ENCODE measurements at regions not wholly inside any gene's neighbourhood (a gene's known extent, or its start where the extent isn't known, plus 50 kb on each side); places are given as distances from the start of the nearest gene placed in this dataset.

DNA sequence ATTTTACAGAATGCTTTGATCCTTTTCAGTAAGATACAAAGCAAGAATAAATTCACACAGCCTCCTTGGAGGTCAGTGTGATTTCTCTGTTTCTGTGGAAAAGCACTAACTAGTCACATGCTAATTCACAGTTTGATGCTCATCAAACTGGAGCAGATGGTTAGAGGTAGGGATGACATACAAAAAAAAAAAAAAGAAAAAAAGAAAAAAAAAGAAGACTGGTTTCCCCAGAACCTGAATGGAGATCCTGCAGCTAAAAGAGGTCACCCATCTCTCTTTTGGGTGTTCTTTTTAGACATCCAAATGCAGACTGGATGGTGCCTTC lies 123.7 kb upstream of the ANKRD55 start:
- no peak overlapping the region for H3K9ac ChIP-seq (ENCODE audit: low read depth, low read length, poor library complexity, severe bottlenecking)
- H3K9me3 ChIP-seq (ENCODE audit: insufficient read depth, low read depth, low read length) = no peaks in the 10 kb centered on the region
- no peak for TF ChIP-seq EZH2phosphoT487 (IDR thresholded peaks at IDR 0.05; ENCODE audit: borderline replicate concordance)
- TF ChIP-seq, protein P1, sequence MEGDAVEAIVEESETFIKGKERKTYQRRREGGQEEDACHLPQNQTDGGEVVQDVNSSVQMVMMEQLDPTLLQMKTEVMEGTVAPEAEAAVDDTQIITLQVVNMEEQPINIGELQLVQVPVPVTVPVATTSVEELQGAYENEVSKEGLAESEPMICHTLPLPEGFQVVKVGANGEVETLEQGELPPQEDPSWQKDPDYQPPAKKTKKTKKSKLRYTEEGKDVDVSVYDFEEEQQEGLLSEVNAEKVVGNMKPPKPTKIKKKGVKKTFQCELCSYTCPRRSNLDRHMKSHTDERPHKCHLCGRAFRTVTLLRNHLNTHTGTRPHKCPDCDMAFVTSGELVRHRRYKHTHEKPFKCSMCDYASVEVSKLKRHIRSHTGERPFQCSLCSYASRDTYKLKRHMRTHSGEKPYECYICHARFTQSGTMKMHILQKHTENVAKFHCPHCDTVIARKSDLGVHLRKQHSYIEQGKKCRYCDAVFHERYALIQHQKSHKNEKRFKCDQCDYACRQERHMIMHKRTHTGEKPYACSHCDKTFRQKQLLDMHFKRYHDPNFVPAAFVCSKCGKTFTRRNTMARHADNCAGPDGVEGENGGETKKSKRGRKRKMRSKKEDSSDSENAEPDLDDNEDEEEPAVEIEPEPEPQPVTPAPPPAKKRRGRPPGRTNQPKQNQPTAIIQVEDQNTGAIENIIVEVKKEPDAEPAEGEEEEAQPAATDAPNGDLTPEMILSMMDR (conservative IDR thresholded peaks at IDR 0.05; ENCODE audit: low read length) = no peak
- no peaks in the 10 kb centered on the region for H3K9me2 ChIP-seq (replicated peaks; ENCODE audit: low read depth, low read length)
- H3K27me3 ChIP-seq (ENCODE audit: insufficient read depth, low read length, poor library complexity, severe bottlenecking) = no peaks in the 10 kb centered on the region
- H3K4me1 ChIP-seq (ENCODE audit: insufficient read depth, low read length, poor library complexity, severe bottlenecking) = no peaks in the 10 kb centered on the region
- no peaks in the 10 kb centered on the region for H3F3A ChIP-seq (ENCODE audit: low read depth)
- no peaks in the 10 kb centered on the region for H3K36me3 ChIP-seq (ENCODE audit: insufficient read depth, low read length)
- H3K4me3 ChIP-seq (ENCODE audit: low read length, poor library complexity, severe bottlenecking) = no peak overlapping the region
- H3K4me2 ChIP-seq (ENCODE audit: low read depth, low read length, poor library complexity, severe bottlenecking) = no peak overlapping the region
- H4K20me1 ChIP-seq (ENCODE audit: insufficient read depth, low read length, poor library complexity, severe bottlenecking) = no peaks in the 10 kb centered on the region
- no peaks in the 10 kb centered on the region for H3K79me2 ChIP-seq (ENCODE audit: insufficient read depth, low read length)
- H2AFZ ChIP-seq (ENCODE audit: low read length) = no peak overlapping the region

DNA sequence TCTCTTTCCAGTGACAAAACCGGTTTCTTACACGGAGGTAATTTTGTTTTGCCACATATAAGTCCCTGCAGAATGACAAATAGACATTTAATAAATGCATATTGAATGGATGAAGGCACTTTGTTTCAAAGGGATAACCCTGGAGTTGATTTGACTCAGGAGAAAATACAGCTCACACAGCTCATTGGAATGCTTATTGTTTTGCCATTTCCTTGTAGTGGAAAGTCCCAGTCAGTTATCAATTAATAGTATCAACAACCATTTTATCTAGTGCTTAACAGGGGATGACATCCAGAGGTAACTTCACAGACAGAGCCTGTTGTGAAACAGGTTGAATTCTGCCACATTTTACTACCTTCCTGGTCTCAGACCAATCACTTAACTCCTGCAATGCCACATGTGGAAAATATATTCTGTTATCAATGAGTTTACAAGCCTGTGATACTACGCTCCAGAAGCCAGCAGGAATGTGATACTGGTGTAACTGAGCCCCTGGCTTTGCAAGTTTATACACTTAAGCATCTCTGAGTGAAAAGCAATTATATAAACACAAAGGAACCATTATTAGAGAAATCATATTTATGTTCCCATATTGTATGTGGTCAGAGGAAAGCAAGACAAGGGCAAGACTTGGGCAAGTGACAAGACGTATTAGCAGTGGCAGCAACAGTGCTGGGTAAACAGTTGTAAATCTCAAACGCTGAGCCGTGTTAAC lies 123.1 kb upstream of the ANKRD55 start:
- no peak for TF ChIP-seq EZH2phosphoT487 (IDR thresholded peaks at IDR 0.05; ENCODE audit: borderline replicate concordance)
- Histone ChIP-seq H3K4me3 (ENCODE audit: low read length, poor library complexity, severe bottlenecking) (no peak overlapping the region), H2AFZ (ENCODE audit: low read length) (no peak overlapping the region), H4K20me1 (ENCODE audit: insufficient read depth, low read length, poor library complexity, severe bottlenecking) (no peaks in the 10 kb centered on the region), H3K4me2 (ENCODE audit: low read depth, low read length, poor library complexity, severe bottlenecking) (no peak overlapping the region), H3K9me3 (ENCODE audit: insufficient read depth, low read depth, low read length) (no peaks in the 10 kb centered on the region), H3K9me2 (replicated peaks; ENCODE audit: low read depth, low read length) (no peaks in the 10 kb centered on the region), H3K79me2 (ENCODE audit: insufficient read depth, low read length) (no peaks in the 10 kb centered on the region), H3F3A (ENCODE audit: low read depth) (no peaks in the 10 kb centered on the region), H3K27me3 (ENCODE audit: insufficient read depth, low read length, poor library complexity, severe bottlenecking) (no peaks in the 10 kb centered on the region), H3K9ac (ENCODE audit: low read depth, low read length, poor library complexity, severe bottlenecking) (no peak overlapping the region), H3K36me3 (ENCODE audit: insufficient read depth, low read length) (no peaks in the 10 kb centered on the region), H3K4me1 (ENCODE audit: insufficient read depth, low read length, poor library complexity, severe bottlenecking) (no peaks in the 10 kb centered on the region)

DNA sequence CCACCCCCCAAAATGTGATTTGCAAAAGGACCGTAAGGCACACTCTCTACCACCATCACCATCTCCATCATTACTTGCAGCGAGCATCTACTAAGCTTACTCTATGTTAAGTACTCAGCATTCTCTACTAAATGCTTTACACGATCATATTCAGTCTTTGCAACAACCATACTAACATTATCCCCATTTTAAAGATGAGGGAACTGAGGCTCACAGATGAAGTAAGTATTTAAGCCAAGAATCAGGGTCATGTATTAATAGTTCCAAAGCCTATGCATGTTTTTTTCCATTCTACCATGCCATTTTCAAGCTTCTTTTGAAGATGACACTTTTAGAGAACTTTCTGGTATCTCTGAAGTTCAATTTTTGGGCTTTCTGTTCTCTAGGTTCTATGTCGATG lies 121.7 kb upstream of the ANKRD55 start:
- Histone ChIP-seq H3K9me2 (replicated peaks; ENCODE audit: low read depth, low read length) (no peaks in the 10 kb centered on the region), H3K4me1 (ENCODE audit: insufficient read depth, low read length, poor library complexity, severe bottlenecking) (no peaks in the 10 kb centered on the region), H3K4me2 (ENCODE audit: low read depth, low read length, poor library complexity, severe bottlenecking) (no peak overlapping the region), H3K9ac (ENCODE audit: low read depth, low read length, poor library complexity, severe bottlenecking) (no peak overlapping the region), H2AFZ (ENCODE audit: low read length) (no peak overlapping the region), H3K36me3 (ENCODE audit: insufficient read depth, low read length) (no peaks in the 10 kb centered on the region), H3K9me3 (ENCODE audit: insufficient read depth, low read depth, low read length) (no peaks in the 10 kb centered on the region), H3F3A (ENCODE audit: low read depth) (no peaks in the 10 kb centered on the region), H3K27me3 (ENCODE audit: insufficient read depth, low read length, poor library complexity, severe bottlenecking) (no peaks in the 10 kb centered on the region), H3K79me2 (ENCODE audit: insufficient read depth, low read length) (no peaks in the 10 kb centered on the region), H4K20me1 (ENCODE audit: insufficient read depth, low read length, poor library complexity, severe bottlenecking) (no peaks in the 10 kb centered on the region), H3K4me3 (ENCODE audit: low read length, poor library complexity, severe bottlenecking) (no peak overlapping the region)
- TF ChIP-seq EZH2phosphoT487 (IDR thresholded peaks at IDR 0.05; ENCODE audit: borderline replicate concordance) = no peak
- TF ChIP-seq, protein P1 (conservative IDR thresholded peaks at IDR 0.05; ENCODE audit: low read length) = no peak

All from Loucy (cell line).